ENCODE measurements at regions not wholly inside any gene's neighbourhood (a gene's known extent, or its start where the extent isn't known, plus 50 kb on each side); places are given as distances from the start of the nearest gene placed in this dataset.

DNA sequence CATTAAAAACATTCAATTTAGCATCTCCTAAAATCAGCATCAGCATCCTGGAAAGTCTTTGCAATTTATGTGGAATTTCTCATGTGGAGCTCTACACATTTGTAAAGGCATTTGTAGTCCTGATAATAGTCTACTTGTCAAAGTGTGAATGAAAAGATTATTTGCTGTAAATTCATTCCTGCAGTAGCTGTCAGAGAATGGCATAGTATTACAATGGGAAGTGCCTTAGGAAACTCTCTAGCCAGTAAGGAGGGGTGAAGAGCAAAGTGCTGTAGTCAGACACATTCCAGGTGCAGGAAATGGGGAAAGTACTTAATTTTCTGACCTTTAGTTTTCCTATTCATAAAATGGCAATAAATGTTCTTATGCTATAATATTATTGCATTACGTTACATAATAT is 627.9 kb downstream of the KCTD16 start:
- ChIA-PET CTCF (no interaction called here), POLR2A (ENCODE audit: low non-redundant PET) (no interaction called here)
- no peak overlapping the region for H3K27ac ChIP-seq
- TF ChIP-seq, protein P1, sequence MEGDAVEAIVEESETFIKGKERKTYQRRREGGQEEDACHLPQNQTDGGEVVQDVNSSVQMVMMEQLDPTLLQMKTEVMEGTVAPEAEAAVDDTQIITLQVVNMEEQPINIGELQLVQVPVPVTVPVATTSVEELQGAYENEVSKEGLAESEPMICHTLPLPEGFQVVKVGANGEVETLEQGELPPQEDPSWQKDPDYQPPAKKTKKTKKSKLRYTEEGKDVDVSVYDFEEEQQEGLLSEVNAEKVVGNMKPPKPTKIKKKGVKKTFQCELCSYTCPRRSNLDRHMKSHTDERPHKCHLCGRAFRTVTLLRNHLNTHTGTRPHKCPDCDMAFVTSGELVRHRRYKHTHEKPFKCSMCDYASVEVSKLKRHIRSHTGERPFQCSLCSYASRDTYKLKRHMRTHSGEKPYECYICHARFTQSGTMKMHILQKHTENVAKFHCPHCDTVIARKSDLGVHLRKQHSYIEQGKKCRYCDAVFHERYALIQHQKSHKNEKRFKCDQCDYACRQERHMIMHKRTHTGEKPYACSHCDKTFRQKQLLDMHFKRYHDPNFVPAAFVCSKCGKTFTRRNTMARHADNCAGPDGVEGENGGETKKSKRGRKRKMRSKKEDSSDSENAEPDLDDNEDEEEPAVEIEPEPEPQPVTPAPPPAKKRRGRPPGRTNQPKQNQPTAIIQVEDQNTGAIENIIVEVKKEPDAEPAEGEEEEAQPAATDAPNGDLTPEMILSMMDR (conservative IDR thresholded peaks at IDR 0.05; ENCODE audit: low read depth): no peak
- no peak for DNase-seq (ENCODE audit: low spot score)

DNA sequence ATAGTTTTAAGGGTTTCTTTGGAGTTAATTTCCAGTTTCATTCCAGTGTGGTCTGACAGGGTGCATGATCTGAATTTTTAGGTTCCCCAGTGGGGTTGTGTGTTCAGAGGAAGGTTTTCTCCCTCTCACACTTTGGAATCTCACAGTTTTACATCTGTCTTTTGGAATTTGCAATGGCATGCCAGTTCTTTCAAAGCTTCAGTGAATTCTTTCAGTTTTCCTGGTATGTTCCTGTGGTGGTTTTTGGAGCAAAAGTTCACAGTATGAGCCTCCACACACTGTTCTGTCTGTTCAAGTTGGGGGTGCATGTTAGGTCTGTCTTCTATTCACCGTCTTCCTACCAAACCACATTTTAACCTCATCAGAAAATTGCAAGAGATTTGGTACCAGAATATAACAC is 624.2 kb downstream of the KCTD16 start:
- DNase-seq (ENCODE audit: low spot score): no peak
- no peak overlapping the region for H3K27ac ChIP-seq
- TF ChIP-seq, protein P1 (conservative IDR thresholded peaks at IDR 0.05; ENCODE audit: low read depth): no peak
- ChIA-PET CTCF (no interaction called here), POLR2A (ENCODE audit: low non-redundant PET) (no interaction called here)

DNA sequence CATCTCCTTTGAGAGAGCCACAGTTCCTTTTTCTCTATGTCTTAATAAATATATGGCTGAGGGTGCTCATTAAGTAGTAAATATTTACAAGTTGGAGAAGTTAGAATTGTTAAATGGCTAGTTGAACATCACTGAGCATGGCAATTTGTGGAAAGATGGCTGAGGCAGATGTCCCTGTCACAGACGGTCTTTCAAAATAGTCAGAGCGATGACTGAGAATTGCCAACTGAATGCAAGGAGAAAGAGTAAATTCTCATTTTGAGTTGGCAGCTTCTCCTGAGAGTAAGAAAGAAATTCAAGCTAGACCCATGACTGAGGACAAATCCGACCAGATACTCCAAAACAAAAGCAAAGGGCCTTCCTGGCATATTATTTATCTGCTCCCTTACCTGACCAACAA is 617.9 kb downstream of the KCTD16 start:
- TF ChIP-seq, protein P1 (conservative IDR thresholded peaks at IDR 0.05; ENCODE audit: low read depth): no peak
- DNase-seq (ENCODE audit: low spot score): no peak
- ChIA-PET POLR2A (ENCODE audit: low non-redundant PET) (no interaction called here), CTCF (no interaction called here)
- H3K27ac ChIP-seq: no peak overlapping the region

DNA sequence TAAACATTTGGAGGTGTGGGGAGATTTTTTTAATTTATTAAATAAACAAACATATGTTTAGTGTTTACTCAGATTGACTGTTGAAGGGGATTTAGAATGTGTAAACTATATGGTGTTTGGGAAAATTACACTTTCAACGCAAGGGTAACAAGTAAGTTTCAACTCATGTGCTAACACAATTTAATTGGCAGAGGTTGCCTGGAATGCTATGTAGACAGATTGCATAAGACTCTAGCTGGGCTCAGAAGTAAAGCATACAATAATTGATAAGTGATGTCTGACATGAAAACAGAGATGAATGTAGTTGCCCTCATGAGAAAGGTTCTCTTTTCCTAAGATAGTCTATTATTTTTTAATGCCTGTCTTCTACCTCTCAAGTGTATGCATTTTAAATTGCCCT is 617.4 kb downstream of the KCTD16 start:
- TF ChIP-seq, protein P1 (conservative IDR thresholded peaks at IDR 0.05; ENCODE audit: low read depth): no peak
- CTCF ChIA-PET: no interaction called here

DNA sequence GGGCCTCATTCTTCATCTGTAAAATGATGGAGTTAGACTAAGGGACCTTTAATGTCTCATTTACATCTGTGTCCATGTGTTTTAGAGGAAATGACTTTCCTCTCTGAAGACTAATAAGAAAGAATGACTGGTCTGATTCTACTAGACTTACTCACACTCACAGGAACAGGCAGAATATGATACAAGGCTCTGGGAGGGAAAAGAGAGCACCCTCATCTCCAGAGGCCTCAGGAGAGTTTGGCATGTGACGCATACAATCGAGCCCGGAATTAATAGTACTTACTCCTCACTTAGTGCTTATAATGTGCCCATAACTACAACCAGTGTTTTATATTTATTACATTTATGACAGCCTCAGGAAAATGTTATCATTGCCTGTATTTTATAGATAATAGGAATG is 608.7 kb downstream of the KCTD16 start:
- H3K27ac ChIP-seq: no peak overlapping the region
- CTCF ChIA-PET: no interaction called here
- POLR2A ChIA-PET (ENCODE audit: low non-redundant PET): no interaction called here
- DNase-seq (ENCODE audit: low spot score): no peak
- TF ChIP-seq, protein P1 (conservative IDR thresholded peaks at IDR 0.05; ENCODE audit: low read depth): no peak

More for the DNA sequence above, 617.4 kb downstream of the KCTD16 start:
- DNase-seq (ENCODE audit: low spot score): no peak
- POLR2A ChIA-PET (ENCODE audit: low non-redundant PET): no interaction called here
- no peak overlapping the region for H3K27ac ChIP-seq

DNA sequence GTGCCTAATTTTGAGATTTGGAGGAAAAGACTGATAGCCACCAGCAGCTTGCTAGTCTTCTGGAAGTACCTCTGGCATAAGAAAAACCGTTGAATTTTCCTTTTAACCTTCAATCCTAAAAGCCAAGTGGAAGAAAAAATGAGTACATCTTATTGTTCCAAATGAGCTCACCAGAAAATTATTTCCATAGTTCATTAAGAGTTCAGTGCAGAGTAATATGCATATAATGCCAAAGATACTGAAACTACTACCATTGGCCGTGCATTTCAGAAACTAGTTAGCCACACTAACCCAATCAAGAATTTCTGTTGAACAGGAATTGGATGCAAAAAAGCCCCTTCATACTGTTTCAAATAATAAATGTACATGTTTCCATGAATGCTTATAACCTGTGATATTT is 607.9 kb downstream of the KCTD16 start:
- ChIA-PET POLR2A (ENCODE audit: low non-redundant PET) (no interaction called here), CTCF (no interaction called here)
- no peak overlapping the region for H3K27ac ChIP-seq
- no peak for DNase-seq (ENCODE audit: low spot score)
- TF ChIP-seq, protein P1 (conservative IDR thresholded peaks at IDR 0.05; ENCODE audit: low read depth): no peak

DNA sequence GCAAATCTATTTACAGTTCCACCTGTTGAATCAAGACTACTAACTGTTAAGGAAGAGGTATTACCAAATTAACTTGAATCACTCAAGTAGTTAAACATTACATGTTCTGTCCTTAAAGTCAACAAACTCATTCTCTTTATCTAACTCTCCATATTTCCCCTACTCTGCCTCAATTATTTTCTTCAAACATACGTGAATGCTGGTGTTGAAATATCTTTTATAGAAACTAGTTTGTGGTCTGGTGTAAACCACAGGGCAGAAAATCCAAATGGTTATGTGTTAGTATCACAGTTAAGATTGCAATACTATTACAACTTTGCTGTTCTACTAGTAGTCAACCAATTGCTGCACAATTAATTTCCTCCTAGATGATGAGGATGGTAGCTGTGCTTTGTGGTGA is 603.5 kb downstream of the KCTD16 start:
- POLR2A ChIA-PET (ENCODE audit: low non-redundant PET): no interaction called here
- H3K27ac ChIP-seq: no peak overlapping the region
- no peak for DNase-seq (ENCODE audit: low spot score)
- TF ChIP-seq, protein P1 (conservative IDR thresholded peaks at IDR 0.05; ENCODE audit: low read depth): no peak
- CTCF ChIA-PET: no interaction called here

Measured in RWPE1 (cell line).